SK-N-SH treated with all-trans-retinoic acid at 6 μM for 48 hours (cell line): ENCODE measurements at regions not wholly inside any gene's neighbourhood (a gene's known extent, or its start where the extent isn't known, plus 50 kb on each side); places are given as distances from the start of the nearest gene placed in this dataset.

Experiments used
- ATAC-seq: fragments of 200-7000 bp; cut with Tn5 transposase; 3 replicates; pipeline ENCODE4 v1.9.1; 2020; ENCODE audit warnings: mild to moderate bottlenecking, moderate library complexity
- ARNTL ChIP-seq: fragments of 450-650 bp; formaldehyde crosslinking; IDR thresholded peaks from 2 replicates; pipeline ENCODE4 v1.5.0; 2020; ENCODE audit warnings: low read depth, mild to moderate bottlenecking, moderate library complexity, borderline replicate concordance
- BACH2 ChIP-seq: fragments of 250-450 bp; sonication (Bioruptor Pico); IDR thresholded peaks from 2 replicates; pipeline ENCODE4 v1.9.0; 2021; ENCODE audit warnings: mild to moderate bottlenecking, borderline replicate concordance
- CSDC2 ChIP-seq: fragments of 250-450 bp; sonication (Bioruptor Pico); IDR thresholded peaks from 2 replicates; pipeline ENCODE4 v1.5.0; 2020; ENCODE audit warnings: mild to moderate bottlenecking, moderate library complexity
- ESRRG ChIP-seq: fragments of 250-450 bp; sonication (Bioruptor Pico); IDR thresholded peaks from 2 replicates; pipeline ENCODE4 v1.6.1; 2021; ENCODE audit warnings: mild to moderate bottlenecking
- GLIS3 ChIP-seq: fragments of 250-450 bp; sonication (Bioruptor Pico); IDR thresholded peaks from 2 replicates; pipeline ENCODE4 v1.5.0; 2020; ENCODE audit warnings: mild to moderate bottlenecking, moderate library complexity
- ISL1 ChIP-seq: fragments of 250-450 bp; sonication (Bioruptor Pico); IDR thresholded peaks from 2 replicates; pipeline ENCODE4 v2.1.2; 2022; ENCODE audit warnings: mild to moderate bottlenecking, moderate library complexity
- OSR1 ChIP-seq: fragments of 250-450 bp; sonication (Bioruptor Pico); IDR thresholded peaks from 2 replicates; pipeline ENCODE4 v1.8.0; 2022; ENCODE audit warnings: moderate library complexity, mild to moderate bottlenecking, inconsistent platforms
- PPARA ChIP-seq: fragments of 250-450 bp; sonication (Bioruptor Pico); IDR thresholded peaks from 2 replicates; pipeline ENCODE4 v1.5.0; 2020; ENCODE audit warnings: mild to moderate bottlenecking, borderline replicate concordance
- RARB ChIP-seq: fragments of 250-450 bp; sonication (Bioruptor Pico); IDR thresholded peaks from 2 replicates; pipeline ENCODE4 v1.8.0; 2021; ENCODE audit warnings: mild to moderate bottlenecking, moderate library complexity
- SNAI2 ChIP-seq: fragments of 250-450 bp; sonication (Bioruptor Pico); IDR thresholded peaks from 2 replicates; pipeline ENCODE4 v1.5.0; 2020; ENCODE audit warnings: mild to moderate bottlenecking, moderate library complexity
- TCF4 ChIP-seq: fragments of 250-450 bp; sonication (Bioruptor Pico); IDR thresholded peaks from 2 replicates; pipeline ENCODE4 v1.8.0; 2021; ENCODE audit warnings: mild to moderate bottlenecking, moderate library complexity, borderline replicate concordance
- TOX ChIP-seq: fragments of 250-450 bp; sonication (Bioruptor Pico); IDR thresholded peaks from 2 replicates; pipeline ENCODE4 v1.8.0; 2021; ENCODE audit warnings: mild to moderate bottlenecking, moderate library complexity, borderline replicate concordance
- ZFP3 ChIP-seq: fragments of 250-450 bp; sonication (Bioruptor Pico); IDR thresholded peaks from 2 replicates; pipeline ENCODE4 v1.5.0; 2020; ENCODE audit warnings: mild to moderate bottlenecking, moderate library complexity
- ZFP30 ChIP-seq: fragments of 450-650 bp; formaldehyde crosslinking; IDR thresholded peaks from 2 replicates; pipeline ENCODE4 v1.5.0; 2022; ENCODE audit warnings: mild to moderate bottlenecking, moderate library complexity
- ZNF565 ChIP-seq: fragments of 450-650 bp; formaldehyde crosslinking; conservative IDR thresholded peaks from 2 replicates; pipeline ENCODE4 v1.5.0; 2020; ENCODE audit warnings: low read depth, mild to moderate bottlenecking, moderate library complexity
- ZNF70 ChIP-seq: fragments of 450-650 bp; formaldehyde crosslinking; IDR thresholded peaks from 2 replicates; pipeline ENCODE4 v1.5.0; 2020; ENCODE audit warnings: mild to moderate bottlenecking, moderate library complexity
- ZNF8 ChIP-seq: fragments of 450-650 bp; formaldehyde crosslinking; IDR thresholded peaks from 2 replicates; pipeline ENCODE4 v1.5.0; 2020; ENCODE audit warnings: mild to moderate bottlenecking, moderate library complexity
- TF ChIP-seq, protein P1 (sequence below): fragments of 250-450 bp; sonication (Bioruptor Pico); IDR thresholded peaks from 2 replicates; pipeline ENCODE4 v1.5.0; 2020; ENCODE audit warnings: mild to moderate bottlenecking, moderate library complexity
- TF ChIP-seq, protein P2 (sequence below): fragments of 250-450 bp; sonication (Bioruptor Pico); IDR thresholded peaks from 2 replicates; pipeline ENCODE4 v1.5.1; 2020; ENCODE audit warnings: low read depth, mild to moderate bottlenecking, moderate library complexity
- TF ChIP-seq, protein P3 (sequence below): fragments of 250-450 bp; sonication (Bioruptor Pico); IDR thresholded peaks from 2 replicates; pipeline ENCODE4 v1.8.0; 2021; ENCODE audit warnings: low read depth, mild to moderate bottlenecking, moderate library complexity, borderline replicate concordance
- TF ChIP-seq, protein P4 (sequence below): fragments of 250-450 bp; sonication (Bioruptor Pico); IDR thresholded peaks from 2 replicates; pipeline ENCODE4 v1.5.1; 2021; ENCODE audit warnings: mild to moderate bottlenecking, moderate library complexity

DNA sequence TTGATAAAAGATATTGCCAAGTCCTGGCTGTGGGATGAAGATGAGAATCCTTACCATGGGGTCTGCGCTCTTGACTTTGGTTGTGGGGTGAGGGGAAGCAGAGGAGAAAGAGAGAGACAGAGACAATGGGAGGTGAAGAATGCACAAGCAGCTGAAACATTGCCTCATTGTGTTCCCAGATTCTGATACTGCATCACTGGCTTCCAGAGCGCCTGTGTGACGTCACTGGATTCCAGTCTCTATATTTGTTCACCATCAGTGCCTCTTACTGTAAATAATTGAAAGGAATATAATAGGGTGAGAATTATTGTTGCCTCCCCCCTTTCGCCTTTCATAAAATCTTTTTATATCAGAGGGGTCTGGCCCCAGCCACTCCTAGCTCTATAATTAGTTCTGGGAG lies 188.9 kb upstream of the NTF3 start:
- TF ChIP-seq BACH2 (no peak), ESRRG (no peak), ZFP30 (CRISPR knock-in tag) (no peak), CSDC2 (CRISPR knock-in tag) (no peak), ISL1 (CRISPR knock-in tag) (no peak), RARB (no peak), ZNF565 (CRISPR knock-in tag) (no peak), GLIS3 (CRISPR knock-in tag) (no peak), OSR1 (CRISPR knock-in tag) (no peak), ZFP3 (CRISPR knock-in tag) (no peak), TCF4 (CRISPR knock-in tag) (no peak)
- TF ChIP-seq, protein P1, sequence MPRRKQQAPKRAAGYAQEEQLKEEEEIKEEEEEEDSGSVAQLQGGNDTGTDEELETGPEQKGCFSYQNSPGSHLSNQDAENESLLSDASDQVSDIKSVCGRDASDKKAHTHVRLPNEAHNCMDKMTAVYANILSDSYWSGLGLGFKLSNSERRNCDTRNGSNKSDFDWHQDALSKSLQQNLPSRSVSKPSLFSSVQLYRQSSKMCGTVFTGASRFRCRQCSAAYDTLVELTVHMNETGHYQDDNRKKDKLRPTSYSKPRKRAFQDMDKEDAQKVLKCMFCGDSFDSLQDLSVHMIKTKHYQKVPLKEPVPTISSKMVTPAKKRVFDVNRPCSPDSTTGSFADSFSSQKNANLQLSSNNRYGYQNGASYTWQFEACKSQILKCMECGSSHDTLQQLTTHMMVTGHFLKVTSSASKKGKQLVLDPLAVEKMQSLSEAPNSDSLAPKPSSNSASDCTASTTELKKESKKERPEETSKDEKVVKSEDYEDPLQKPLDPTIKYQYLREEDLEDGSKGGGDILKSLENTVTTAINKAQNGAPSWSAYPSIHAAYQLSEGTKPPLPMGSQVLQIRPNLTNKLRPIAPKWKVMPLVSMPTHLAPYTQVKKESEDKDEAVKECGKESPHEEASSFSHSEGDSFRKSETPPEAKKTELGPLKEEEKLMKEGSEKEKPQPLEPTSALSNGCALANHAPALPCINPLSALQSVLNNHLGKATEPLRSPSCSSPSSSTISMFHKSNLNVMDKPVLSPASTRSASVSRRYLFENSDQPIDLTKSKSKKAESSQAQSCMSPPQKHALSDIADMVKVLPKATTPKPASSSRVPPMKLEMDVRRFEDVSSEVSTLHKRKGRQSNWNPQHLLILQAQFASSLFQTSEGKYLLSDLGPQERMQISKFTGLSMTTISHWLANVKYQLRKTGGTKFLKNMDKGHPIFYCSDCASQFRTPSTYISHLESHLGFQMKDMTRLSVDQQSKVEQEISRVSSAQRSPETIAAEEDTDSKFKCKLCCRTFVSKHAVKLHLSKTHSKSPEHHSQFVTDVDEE (CRISPR knock-in tag) = no peak
- TF ChIP-seq, protein P2, sequence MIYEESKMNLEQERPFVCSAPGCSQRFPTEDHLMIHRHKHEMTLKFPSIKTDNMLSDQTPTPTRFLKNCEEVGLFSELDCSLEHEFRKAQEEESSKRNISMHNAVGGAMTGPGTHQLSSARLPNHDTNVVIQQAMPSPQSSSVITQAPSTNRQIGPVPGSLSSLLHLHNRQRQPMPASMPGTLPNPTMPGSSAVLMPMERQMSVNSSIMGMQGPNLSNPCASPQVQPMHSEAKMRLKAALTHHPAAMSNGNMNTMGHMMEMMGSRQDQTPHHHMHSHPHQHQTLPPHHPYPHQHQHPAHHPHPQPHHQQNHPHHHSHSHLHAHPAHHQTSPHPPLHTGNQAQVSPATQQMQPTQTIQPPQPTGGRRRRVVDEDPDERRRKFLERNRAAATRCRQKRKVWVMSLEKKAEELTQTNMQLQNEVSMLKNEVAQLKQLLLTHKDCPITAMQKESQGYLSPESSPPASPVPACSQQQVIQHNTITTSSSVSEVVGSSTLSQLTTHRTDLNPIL (CRISPR knock-in tag) = no peak
- TF ChIP-seq, protein P3, sequence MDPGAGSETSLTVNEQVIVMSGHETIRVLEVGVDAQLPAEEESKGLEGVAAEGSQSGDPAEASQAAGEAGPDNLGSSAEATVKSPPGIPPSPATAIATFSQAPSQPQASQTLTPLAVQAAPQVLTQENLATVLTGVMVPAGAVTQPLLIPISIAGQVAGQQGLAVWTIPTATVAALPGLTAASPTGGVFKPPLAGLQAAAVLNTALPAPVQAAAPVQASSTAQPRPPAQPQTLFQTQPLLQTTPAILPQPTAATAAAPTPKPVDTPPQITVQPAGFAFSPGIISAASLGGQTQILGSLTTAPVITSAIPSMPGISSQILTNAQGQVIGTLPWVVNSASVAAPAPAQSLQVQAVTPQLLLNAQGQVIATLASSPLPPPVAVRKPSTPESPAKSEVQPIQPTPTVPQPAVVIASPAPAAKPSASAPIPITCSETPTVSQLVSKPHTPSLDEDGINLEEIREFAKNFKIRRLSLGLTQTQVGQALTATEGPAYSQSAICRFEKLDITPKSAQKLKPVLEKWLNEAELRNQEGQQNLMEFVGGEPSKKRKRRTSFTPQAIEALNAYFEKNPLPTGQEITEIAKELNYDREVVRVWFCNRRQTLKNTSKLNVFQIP (CRISPR knock-in tag) = no peak
- TF ChIP-seq, protein P4, sequence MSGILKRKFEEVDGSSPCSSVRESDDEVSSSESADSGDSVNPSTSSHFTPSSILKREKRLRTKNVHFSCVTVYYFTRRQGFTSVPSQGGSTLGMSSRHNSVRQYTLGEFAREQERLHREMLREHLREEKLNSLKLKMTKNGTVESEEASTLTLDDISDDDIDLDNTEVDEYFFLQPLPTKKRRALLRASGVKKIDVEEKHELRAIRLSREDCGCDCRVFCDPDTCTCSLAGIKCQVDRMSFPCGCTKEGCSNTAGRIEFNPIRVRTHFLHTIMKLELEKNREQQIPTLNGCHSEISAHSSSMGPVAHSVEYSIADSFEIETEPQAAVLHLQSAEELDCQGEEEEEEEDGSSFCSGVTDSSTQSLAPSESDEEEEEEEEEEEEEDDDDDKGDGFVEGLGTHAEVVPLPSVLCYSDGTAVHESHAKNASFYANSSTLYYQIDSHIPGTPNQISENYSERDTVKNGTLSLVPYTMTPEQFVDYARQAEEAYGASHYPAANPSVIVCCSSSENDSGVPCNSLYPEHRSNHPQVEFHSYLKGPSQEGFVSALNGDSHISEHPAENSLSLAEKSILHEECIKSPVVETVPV = no peak
- ATAC-seq = no peak

DNA sequence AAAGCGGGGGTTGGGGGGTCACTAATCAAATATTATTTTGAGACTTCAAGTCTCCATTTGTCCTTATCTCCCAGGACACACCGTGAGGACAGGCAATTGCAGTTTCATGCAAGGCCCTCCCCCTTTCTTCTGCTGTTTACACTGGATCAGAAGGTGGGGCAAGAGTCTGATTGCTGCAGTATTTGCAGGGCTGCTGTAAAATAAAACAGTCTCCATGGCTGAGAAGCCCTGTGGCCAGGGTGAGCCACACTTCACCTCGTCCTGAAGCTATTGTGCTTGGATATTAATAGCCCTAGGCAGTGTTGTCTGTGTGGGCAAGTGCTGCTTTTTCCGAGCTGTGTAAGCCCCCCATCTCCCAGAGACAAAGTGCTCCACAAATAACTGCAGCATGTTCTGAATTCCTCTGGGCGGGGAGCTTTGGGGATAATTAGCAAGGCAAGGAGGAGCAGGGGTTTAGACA lies 187.4 kb upstream of the NTF3 start:
- TF ChIP-seq OSR1 (CRISPR knock-in tag) = no peak
- no peak for TF ChIP-seq ZFP3 (CRISPR knock-in tag)
- TF ChIP-seq ARNTL = no peak
- no peak for TF ChIP-seq TOX (CRISPR knock-in tag)
- TF ChIP-seq, protein P4 = no peak
- no peak for TF ChIP-seq ZNF565 (CRISPR knock-in tag)
- TF ChIP-seq ZFP30 (CRISPR knock-in tag) = no peak
- no peak for TF ChIP-seq SNAI2 (CRISPR knock-in tag)
- no peak for ATAC-seq

DNA sequence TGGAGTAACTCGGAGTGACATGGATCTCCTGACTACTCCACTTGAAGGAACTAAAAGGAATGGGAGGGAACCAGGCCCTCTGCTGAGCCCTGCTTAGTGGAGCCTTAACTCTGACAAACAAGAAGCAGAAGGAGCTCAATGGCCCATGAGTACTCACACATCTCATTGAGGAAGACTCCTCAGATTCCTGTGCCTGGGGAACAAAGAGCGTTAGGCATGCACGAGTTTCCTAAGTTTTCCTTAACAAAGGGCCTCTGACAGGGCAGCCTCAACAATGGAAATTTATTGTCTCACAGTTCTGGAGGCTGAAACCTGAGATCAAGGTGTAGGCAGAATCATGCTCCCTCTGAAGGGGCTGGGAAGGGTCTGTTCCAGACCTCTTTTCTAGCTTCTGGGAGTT lies 185.7 kb upstream of the NTF3 start:
- ATAC-seq = no peak
- TF ChIP-seq BACH2 (no peak), TCF4 (CRISPR knock-in tag) (no peak), ARNTL (no peak), ZNF70 (CRISPR knock-in tag) (no peak), ESRRG (no peak), PPARA (no peak), OSR1 (CRISPR knock-in tag) (no peak), ZNF8 (CRISPR knock-in tag) (no peak), ISL1 (CRISPR knock-in tag) (no peak), ZNF565 (CRISPR knock-in tag) (no peak), CSDC2 (CRISPR knock-in tag) (no peak), TOX (CRISPR knock-in tag) (no peak), ZFP30 (CRISPR knock-in tag) (no peak)
- TF ChIP-seq, protein P3 (CRISPR knock-in tag) = no peak
- TF ChIP-seq, protein P4 = no peak
